HPDE6-E6E7 (cell line): ENCODE measurements at regions not wholly inside any gene's neighbourhood (a gene's known extent, or its start where the extent isn't known, plus 50 kb on each side); places are given as distances from the start of the nearest gene placed in this dataset.
A peak's percentile ranks its signal among the peaks of the same experiment; 100 is the strongest.

ENCODE experiments used
- DNase-seq: peaks from one replicate; pipeline ENCODE4 v3.0.0; 2011; ENCODE audit warnings: missing footprints; ENCODE audit errors: extremely low spot score

DNA sequence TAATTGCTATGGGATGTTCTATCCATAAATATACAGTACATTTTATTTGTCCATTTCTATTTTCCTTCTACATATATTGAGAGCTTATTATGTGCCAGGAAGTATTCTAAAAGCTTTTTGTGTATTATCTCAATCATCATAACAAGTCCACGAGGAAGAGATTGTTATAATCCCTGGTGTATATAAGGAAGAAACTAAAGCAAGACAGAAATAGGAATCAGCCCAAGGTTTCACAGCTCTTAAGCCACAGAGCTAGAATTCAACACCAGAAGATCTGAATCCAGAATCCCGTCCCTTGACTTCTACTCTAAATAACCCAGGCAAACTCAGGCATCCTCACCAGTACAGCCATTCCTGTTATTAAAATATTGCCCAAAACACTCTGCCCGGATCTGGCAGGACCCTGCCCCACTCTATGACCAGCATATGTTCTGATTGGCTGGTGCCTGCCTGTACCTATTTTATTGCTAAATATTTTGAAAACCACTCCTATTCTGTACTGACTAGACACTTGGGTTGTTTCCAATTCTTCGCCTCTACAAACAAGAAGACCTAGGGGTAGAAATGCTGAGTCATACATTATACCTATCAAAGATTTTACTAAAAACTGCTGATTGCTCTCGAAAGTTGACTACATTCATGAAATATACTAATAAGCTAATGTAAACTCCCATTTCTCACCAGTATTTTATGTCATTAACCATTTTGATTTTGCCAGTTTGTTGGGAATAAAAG, 297.4 kb downstream of the ENC1 start:
- DNase-seq, result peak; percentile 46

- no peak for DNase-seq
Observed at GRCh38 chr5:74342182-74342581, 298.3 kb downstream of the ENC1 start.

- DNase-seq, result no peak
Observed at GRCh38 chr5:74341221-74341620, 299.3 kb downstream of the ENC1 start.

- no peak for DNase-seq
Observed at GRCh38 chr5:74340476-74340875, 300.1 kb downstream of the ENC1 start.

DNA sequence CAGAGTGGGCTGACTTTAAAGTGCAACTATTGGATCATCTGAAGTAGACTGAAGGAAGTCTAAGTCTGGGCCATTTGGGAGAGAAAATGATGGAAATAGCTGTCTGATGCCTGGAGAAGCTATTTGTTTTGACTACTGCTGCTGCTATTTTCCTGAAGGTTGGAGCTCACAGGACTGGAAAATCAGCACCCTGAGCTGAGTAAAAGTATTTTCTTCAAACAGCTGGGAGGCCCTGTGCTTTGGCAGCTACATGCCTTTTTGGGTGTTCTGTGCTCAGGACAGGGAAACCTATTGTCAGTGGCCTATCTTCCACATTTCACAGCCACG, 302.6 kb downstream of the ENC1 start:
- DNase-seq, result no peak

GRCh38 chr5:74337254-74337983, 303.1 kb downstream of the ENC1 start:
- DNase-seq, result no peak

DNA sequence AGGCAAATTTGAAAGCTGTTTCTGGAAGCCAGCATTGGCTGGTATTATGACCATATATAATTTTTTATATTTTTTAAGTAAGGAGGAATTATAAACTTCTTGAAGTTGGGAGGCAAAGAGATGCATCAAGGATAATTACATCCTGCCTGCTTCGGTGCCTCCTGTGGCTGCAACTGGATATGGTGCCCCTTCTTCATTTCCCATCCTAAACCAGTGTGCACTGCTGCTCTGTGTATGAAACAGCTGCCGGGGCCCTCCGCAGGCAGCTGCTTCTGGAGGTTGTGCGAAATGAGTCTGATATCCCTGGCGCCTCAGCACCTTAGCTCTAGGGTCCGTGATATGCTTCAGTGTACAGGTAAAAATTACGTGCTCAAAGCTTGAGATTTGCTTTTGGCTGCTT, 304.2 kb downstream of the ENC1 start:
- DNase-seq, result no peak

GRCh38 chr5:74334762-74335384, 305.7 kb downstream of the ENC1 start:
- no peak for DNase-seq

GRCh38 chr5:74334062-74334761, 306.3 kb downstream of the ENC1 start:
- no peak for DNase-seq

GRCh38 chr5:74333430-74333829, 307.1 kb downstream of the ENC1 start:
- DNase-seq, result no peak

DNA sequence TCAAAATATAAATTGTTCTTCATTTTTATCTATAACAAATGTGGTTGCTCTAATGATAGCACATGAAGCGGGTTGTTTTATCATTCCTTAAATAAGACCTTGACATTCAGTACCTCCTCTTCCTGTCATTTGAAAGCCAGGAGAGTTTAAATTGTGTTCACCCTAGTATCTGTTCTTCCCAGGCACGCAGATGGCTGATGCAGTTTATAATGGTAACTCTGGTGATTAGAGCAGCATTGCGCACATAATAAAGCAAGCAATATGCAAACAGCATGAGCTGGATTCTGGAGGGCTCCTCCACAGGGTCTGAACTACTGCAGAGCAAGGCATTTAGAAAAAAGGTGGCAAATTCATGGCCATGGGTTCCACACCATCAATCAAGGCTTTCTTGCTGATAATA, 307.8 kb downstream of the ENC1 start:
- DNase-seq, result no peak

GRCh38 chr5:74332006-74332405, 308.5 kb downstream of the ENC1 start:
- no peak for DNase-seq

DNA sequence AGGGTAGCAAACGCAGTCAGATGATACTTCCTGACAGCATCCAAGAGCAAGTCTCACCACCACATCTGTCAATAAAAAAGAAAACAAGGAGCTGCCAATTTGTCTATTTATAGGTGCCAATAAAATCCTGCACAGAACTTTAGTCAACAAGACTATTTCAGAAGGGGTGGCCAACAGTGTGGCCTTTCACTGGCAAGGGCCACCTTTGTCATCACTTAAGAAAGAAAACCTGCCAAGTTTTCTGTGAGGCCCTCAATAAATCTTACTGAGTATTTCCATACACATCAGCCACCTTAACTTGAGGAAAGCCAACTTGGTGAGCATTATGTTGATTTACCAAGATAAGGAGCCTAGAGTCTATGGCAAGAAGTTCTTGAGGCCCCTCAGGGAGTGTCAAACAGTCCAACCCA, 312.3 kb downstream of the ENC1 start:
- no peak for DNase-seq

DNA sequence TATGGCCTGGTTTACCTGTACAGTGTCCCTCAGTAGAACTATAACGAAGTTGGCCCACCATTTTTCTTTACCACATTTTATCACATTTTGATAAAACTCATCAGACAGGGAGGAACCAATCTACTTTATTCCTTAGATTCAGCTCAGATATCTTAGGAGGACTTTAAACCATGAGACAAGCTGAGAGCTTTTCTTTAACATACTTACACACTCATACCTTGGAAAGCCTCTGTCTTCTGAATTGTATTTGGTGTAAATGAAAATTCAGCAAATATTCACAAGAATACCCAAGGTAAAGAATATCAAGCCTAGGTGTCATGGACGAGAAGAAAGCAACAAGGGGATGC, 313.2 kb downstream of the ENC1 start:
- DNase-seq, result no peak

- DNase-seq, result peak; percentile 71
Observed at GRCh38 chr5:74326571-74327338, 313.8 kb downstream of the ENC1 start.

- DNase-seq, result peak; percentile 44
Observed at GRCh38 chr5:74325866-74326265, 314.7 kb downstream of the ENC1 start.

GRCh38 chr5:74324556-74324955, 316.0 kb downstream of the ENC1 start:
- no peak for DNase-seq

DNA sequence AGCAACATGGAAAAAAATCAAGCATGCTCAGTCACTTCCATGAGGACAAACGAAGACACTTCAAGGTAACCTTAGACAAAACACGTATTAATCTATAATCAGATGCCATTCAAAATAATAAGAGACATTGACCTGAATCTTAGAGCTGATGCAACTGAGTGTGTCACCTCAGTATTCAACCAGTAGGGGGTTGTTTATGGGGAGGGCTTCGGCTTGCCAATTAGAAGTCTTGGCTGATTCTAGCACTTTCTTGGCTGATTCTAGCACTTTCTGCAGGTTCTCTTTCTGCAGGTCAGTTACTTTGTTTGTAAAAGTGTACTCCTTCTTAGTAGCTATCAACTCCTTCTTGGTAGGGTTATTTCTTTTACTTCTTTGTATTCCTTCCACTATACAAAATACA, 317.6 kb downstream of the ENC1 start:
- DNase-seq, result no peak

DNA sequence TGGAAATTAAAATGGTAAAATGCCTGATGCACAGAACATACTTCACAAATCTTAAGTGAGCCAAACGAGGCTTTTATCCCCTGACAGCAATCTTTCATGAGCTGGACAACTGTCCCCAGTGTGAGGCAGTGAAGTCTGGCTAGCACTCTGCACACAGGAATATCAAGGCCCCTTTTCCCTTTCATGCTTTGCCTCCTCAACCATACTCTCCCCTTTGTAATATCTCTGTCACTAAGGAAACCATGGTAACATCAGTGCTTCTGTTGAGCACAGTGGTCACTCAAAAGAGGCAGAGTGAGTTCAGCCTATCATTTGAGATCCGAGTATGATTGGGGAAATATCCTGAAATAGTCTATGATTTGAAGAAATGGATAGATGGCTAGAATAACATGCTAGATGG, 318.3 kb downstream of the ENC1 start:
- DNase-seq, result no peak

DNA sequence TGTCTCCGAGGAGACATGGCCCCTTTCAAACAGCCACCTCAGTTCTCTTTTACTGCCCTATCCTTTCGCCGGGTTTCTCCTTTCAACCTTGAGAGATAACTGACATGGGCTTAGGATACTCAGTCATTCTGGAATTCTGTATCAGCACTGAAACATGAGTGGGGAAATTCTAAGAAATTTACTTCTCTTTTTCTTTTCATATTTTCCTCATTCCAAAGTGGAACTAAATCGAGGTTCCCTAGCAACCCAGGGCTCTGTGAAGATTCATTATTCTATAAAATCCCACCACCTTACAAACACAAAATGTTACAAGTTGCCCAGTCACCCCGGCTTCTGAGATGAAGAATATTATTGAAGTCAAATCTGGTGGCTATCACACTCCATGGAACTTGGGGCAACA, 319.2 kb downstream of the ENC1 start:
- DNase-seq, result no peak

GRCh38 chr5:74320526-74320925, 320.0 kb downstream of the ENC1 start:
- DNase-seq, result peak; percentile 61

DNA sequence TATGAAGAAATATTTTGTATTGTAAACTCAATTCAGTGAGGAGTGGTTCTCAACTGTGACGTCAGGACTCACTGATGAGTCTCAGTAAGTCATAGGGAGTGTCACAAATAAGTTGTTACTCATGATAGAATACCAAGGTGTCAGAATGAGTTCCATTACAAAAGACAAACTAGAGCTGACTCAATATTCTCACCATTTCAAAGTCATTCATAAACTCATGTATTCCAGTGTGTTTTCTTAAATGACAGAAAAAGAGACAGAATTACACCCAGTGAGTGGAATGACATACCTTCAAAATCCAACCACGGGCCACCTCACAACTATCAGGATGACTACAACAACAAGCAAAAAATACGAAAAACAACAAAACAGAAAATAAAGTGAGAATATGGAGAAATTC, 321.5 kb downstream of the ENC1 start:
- DNase-seq, result peak; percentile 35
